Mesendoderm (in vitro differentiated cells): ENCODE measurements at regions not wholly inside any gene's neighbourhood (a gene's known extent, or its start where the extent isn't known, plus 50 kb on each side); places are given as distances from the start of the nearest gene placed in this dataset.

Experiments used
- DNase-seq: peaks from one replicate; pipeline ENCODE4 v3.0.0; 2013
- H2AK5ac ChIP-seq: 2 replicates; pipeline ENCODE4 v1.6.1; 2013; ENCODE audit warnings: low read length, inconsistent platforms
- H2BK120ac ChIP-seq: 2 replicates; pipeline ENCODE4 v1.6.1; 2013; ENCODE audit warnings: low read depth, mild to moderate bottlenecking, low read length, moderate library complexity, mixed read lengths
- H2BK15ac ChIP-seq: replicated peaks from 2 replicates; pipeline ENCODE4 v1.6.1; 2013; ENCODE audit warnings: low read depth, mild to moderate bottlenecking, moderate library complexity
- H2BK5ac ChIP-seq: 2 replicates; pipeline ENCODE4 v1.6.1; 2013; ENCODE audit warnings: low read length, inconsistent platforms
- H3K18ac ChIP-seq: 2 replicates; pipeline ENCODE4 v1.6.1; 2013; ENCODE audit warnings: mild to moderate bottlenecking, low read length, mixed read lengths
- H3K23ac ChIP-seq: one replicate; pipeline ENCODE4 v1.6.1; 2013; ENCODE audit warnings: low read length
- H3K27ac ChIP-seq: 2 replicates; pipeline ENCODE4 v1.5.1; 2013; ENCODE audit warnings: low read depth, mild to moderate bottlenecking, inconsistent platforms, low read length, moderate library complexity
- H3K27me3 ChIP-seq: 2 replicates; pipeline ENCODE4 v1.6.1; 2013; ENCODE audit warnings: low read length, control low read depth, mild to moderate bottlenecking, inconsistent platforms; ENCODE audit not compliant: insufficient read depth, poor library complexity
- H3K36me3 ChIP-seq: 2 replicates; pipeline ENCODE4 v1.6.1; 2013; ENCODE audit warnings: low read length, inconsistent platforms; ENCODE audit not compliant: control insufficient read depth, insufficient read depth
- H3K4ac ChIP-seq: one replicate; pipeline ENCODE4 v1.6.1; 2013; ENCODE audit warnings: low read depth, mild to moderate bottlenecking, low read length, moderate library complexity
- H3K4me1 ChIP-seq: 2 replicates; pipeline ENCODE4 v1.6.1; 2013; ENCODE audit warnings: low read depth, low read length, inconsistent platforms; ENCODE audit not compliant: control insufficient read depth
- H3K4me2 ChIP-seq: 2 replicates; pipeline ENCODE4 v1.6.1; 2013; ENCODE audit warnings: low read length
- H3K4me3 ChIP-seq: 2 replicates; pipeline ENCODE4 v1.5.1; 2013; ENCODE audit warnings: mild to moderate bottlenecking, low read length
- H3K56ac ChIP-seq: one replicate; pipeline ENCODE4 v1.6.1; 2013; ENCODE audit warnings: low read length
- H3K79me1 ChIP-seq: 2 replicates; pipeline ENCODE4 v1.6.1; 2013; ENCODE audit warnings: low read length, inconsistent platforms
- H3K79me2 ChIP-seq: 2 replicates; pipeline ENCODE4 v1.6.1; 2013; ENCODE audit warnings: mild to moderate bottlenecking, low read length; ENCODE audit not compliant: control insufficient read depth, insufficient read depth
- H3K9ac ChIP-seq: 2 replicates; pipeline ENCODE4 v1.6.1; 2013; ENCODE audit warnings: low read length, inconsistent platforms
- H4K5ac ChIP-seq: one replicate; pipeline ENCODE4 v1.6.1; 2013; ENCODE audit warnings: low read length
- H4K8ac ChIP-seq: one replicate; pipeline ENCODE4 v1.6.1; 2013; ENCODE audit warnings: low read depth, mild to moderate bottlenecking, control low read depth, low read length, moderate library complexity
- WGBS: extraction: QIAGEN DNeasy Blood & Tissue Kit; methylation state at CpG from one replicate; pipeline ENCODE4 v1.1.7; 2013; ENCODE audit warnings: low lambda C conversion rate, missing lambda C conversion rate; ENCODE audit not compliant: insufficient coverage; ENCODE audit errors: extremely low coverage; 5-methylcytosine and 5-hydroxymethylcytosine counted together

GRCh38 chr5:38707352-38708210 is 138.2 kb upstream of the OSMR start:
- peaks cover 9% of the 10 kb centered on the region for H3K4me1 ChIP-seq
- no CpG with 5 or more reads among the region's 10 CpGs for WGBS
- no peaks in the 10 kb centered on the region for H3K36me3 ChIP-seq
- H4K5ac ChIP-seq: no peak overlapping the region
- H3K4me3 ChIP-seq: no peak overlapping the region
- peak; percentile 75 for DNase-seq
- H4K8ac ChIP-seq: no peak overlapping the region
- H3K79me2 ChIP-seq: no peaks in the 10 kb centered on the region
- H3K27me3 ChIP-seq: no peaks in the 10 kb centered on the region
- no peaks in the 10 kb centered on the region for H3K79me1 ChIP-seq
- H2BK120ac ChIP-seq: no peak overlapping the region
- peak overlapping the region; percentile 55 for H2BK5ac ChIP-seq
- H2AK5ac ChIP-seq: no peak overlapping the region
- no peak overlapping the region for H3K4me2 ChIP-seq
- peak overlapping the region; percentile 67 for H3K56ac ChIP-seq
- peak overlapping the region; percentile 19 for H3K4ac ChIP-seq
- H3K27ac ChIP-seq: no peak overlapping the region
- H3K23ac ChIP-seq: no peak overlapping the region
- H3K9ac ChIP-seq: no peak overlapping the region
- no peak overlapping the region for H2BK15ac ChIP-seq
- peak overlapping the region; percentile 55 for H3K18ac ChIP-seq

- no peak overlapping the region for H3K4me3 ChIP-seq
- H3K27me3 ChIP-seq: no peaks in the 10 kb centered on the region
- H3K4me2 ChIP-seq: no peak overlapping the region
- H3K4me1 ChIP-seq: peaks cover 9% of the 10 kb centered on the region
- H3K79me1 ChIP-seq: no peaks in the 10 kb centered on the region
- no peak overlapping the region for H2BK5ac ChIP-seq
- H3K27ac ChIP-seq: no peak overlapping the region
- H2BK15ac ChIP-seq: no peak overlapping the region
- no peak overlapping the region for H4K8ac ChIP-seq
- no peaks in the 10 kb centered on the region for H3K36me3 ChIP-seq
- no peak overlapping the region for H3K23ac ChIP-seq
- DNase-seq: no peak
- WGBS: no CpG with 5 or more reads among the region's 2 CpGs
- no peak overlapping the region for H3K9ac ChIP-seq
- no peaks in the 10 kb centered on the region for H3K79me2 ChIP-seq
- H2AK5ac ChIP-seq: no peak overlapping the region
- no peak overlapping the region for H2BK120ac ChIP-seq
- no peak overlapping the region for H4K5ac ChIP-seq
- H3K4ac ChIP-seq: no peak overlapping the region
- peak overlapping the region; percentile 37 for H3K56ac ChIP-seq
- H3K18ac ChIP-seq: no peak overlapping the region
These were observed 136.0 kb upstream of the OSMR start for GRCh38 chr5:38709678-38710306.

- no peak overlapping the region for H3K27ac ChIP-seq
- no peak overlapping the region for H3K56ac ChIP-seq
- no peaks in the 10 kb centered on the region for H3K36me3 ChIP-seq
- no peak overlapping the region for H3K4ac ChIP-seq
- no peak overlapping the region for H3K4me3 ChIP-seq
- no CpG with 5 or more reads among the region's 2 CpGs for WGBS
- no peaks in the 10 kb centered on the region for H3K79me2 ChIP-seq
- H3K9ac ChIP-seq: no peak overlapping the region
- H2AK5ac ChIP-seq: no peak overlapping the region
- H4K8ac ChIP-seq: no peak overlapping the region
- no peak overlapping the region for H3K23ac ChIP-seq
- H3K4me2 ChIP-seq: no peak overlapping the region
- no peak overlapping the region for H4K5ac ChIP-seq
- no peak overlapping the region for H2BK120ac ChIP-seq
- no peaks in the 10 kb centered on the region for H3K27me3 ChIP-seq
- DNase-seq: no peak
- no peak overlapping the region for H2BK15ac ChIP-seq
- H3K79me1 ChIP-seq: no peaks in the 10 kb centered on the region
- no peak overlapping the region for H2BK5ac ChIP-seq
- peaks cover 9% of the 10 kb centered on the region for H3K4me1 ChIP-seq
- no peak overlapping the region for H3K18ac ChIP-seq
These were observed 135.2 kb upstream of the OSMR start for GRCh38 chr5:38710627-38711026.

- H3K27ac ChIP-seq: no peak overlapping the region
- no peak for DNase-seq
- H4K5ac ChIP-seq: no peak overlapping the region
- H3K4me3 ChIP-seq: no peak overlapping the region
- peaks cover 2% of the 10 kb centered on the region for H3K4me1 ChIP-seq
- no peak overlapping the region for H2BK120ac ChIP-seq
- H3K4ac ChIP-seq: no peak overlapping the region
- H4K8ac ChIP-seq: no peak overlapping the region
- H3K56ac ChIP-seq: no peak overlapping the region
- H3K18ac ChIP-seq: no peak overlapping the region
- H3K23ac ChIP-seq: no peak overlapping the region
- H3K36me3 ChIP-seq: no peaks in the 10 kb centered on the region
- no peaks in the 10 kb centered on the region for H3K79me1 ChIP-seq
- no peak overlapping the region for H2BK15ac ChIP-seq
- H3K79me2 ChIP-seq: no peaks in the 10 kb centered on the region
- no peak overlapping the region for H3K4me2 ChIP-seq
- no peaks in the 10 kb centered on the region for H3K27me3 ChIP-seq
- H2BK5ac ChIP-seq: no peak overlapping the region
- WGBS: 100% methylated on average over 1 of the region's 3 CpGs
- no peak overlapping the region for H2AK5ac ChIP-seq
- no peak overlapping the region for H3K9ac ChIP-seq
These were observed 133.4 kb upstream of the OSMR start for GRCh38 chr5:38712391-38712790.

- H2AK5ac ChIP-seq: no peak overlapping the region
- H3K4ac ChIP-seq: no peak overlapping the region
- WGBS: no CpG with 5 or more reads among the region's 3 CpGs
- no peaks in the 10 kb centered on the region for H3K79me2 ChIP-seq
- H3K27ac ChIP-seq: no peak overlapping the region
- H2BK120ac ChIP-seq: no peak overlapping the region
- no peak overlapping the region for H2BK15ac ChIP-seq
- H4K5ac ChIP-seq: no peak overlapping the region
- H3K18ac ChIP-seq: no peak overlapping the region
- H3K4me2 ChIP-seq: no peak overlapping the region
- H3K79me1 ChIP-seq: no peaks in the 10 kb centered on the region
- no peak overlapping the region for H3K23ac ChIP-seq
- H3K4me1 ChIP-seq: peaks cover 5% of the 10 kb centered on the region
- H2BK5ac ChIP-seq: no peak overlapping the region
- H3K4me3 ChIP-seq: no peak overlapping the region
- DNase-seq: no peak
- H3K56ac ChIP-seq: no peak overlapping the region
- H4K8ac ChIP-seq: no peak overlapping the region
- no peaks in the 10 kb centered on the region for H3K36me3 ChIP-seq
- no peaks in the 10 kb centered on the region for H3K27me3 ChIP-seq
- no peak overlapping the region for H3K9ac ChIP-seq
These were observed 131.6 kb upstream of the OSMR start for GRCh38 chr5:38714240-38714639.
